ENCODE measurements at regions not wholly inside any gene's neighbourhood (a gene's known extent, or its start where the extent isn't known, plus 50 kb on each side); places are given as distances from the start of the nearest gene placed in this dataset.

- TF ChIP-seq, protein P1, sequence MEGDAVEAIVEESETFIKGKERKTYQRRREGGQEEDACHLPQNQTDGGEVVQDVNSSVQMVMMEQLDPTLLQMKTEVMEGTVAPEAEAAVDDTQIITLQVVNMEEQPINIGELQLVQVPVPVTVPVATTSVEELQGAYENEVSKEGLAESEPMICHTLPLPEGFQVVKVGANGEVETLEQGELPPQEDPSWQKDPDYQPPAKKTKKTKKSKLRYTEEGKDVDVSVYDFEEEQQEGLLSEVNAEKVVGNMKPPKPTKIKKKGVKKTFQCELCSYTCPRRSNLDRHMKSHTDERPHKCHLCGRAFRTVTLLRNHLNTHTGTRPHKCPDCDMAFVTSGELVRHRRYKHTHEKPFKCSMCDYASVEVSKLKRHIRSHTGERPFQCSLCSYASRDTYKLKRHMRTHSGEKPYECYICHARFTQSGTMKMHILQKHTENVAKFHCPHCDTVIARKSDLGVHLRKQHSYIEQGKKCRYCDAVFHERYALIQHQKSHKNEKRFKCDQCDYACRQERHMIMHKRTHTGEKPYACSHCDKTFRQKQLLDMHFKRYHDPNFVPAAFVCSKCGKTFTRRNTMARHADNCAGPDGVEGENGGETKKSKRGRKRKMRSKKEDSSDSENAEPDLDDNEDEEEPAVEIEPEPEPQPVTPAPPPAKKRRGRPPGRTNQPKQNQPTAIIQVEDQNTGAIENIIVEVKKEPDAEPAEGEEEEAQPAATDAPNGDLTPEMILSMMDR (conservative IDR thresholded peaks at IDR 0.05; ENCODE audit: low read length): no peak
- no peak for TF ChIP-seq EZH2phosphoT487 (IDR thresholded peaks at IDR 0.05; ENCODE audit: borderline replicate concordance, low read depth, low read length)
Observed at GRCh38 chrY:26354191-26354590, 732.3 kb downstream of the CDY1 start.

Data from OCI-LY7 (cell line).